ENCODE measurements at regions not wholly inside any gene's neighbourhood (a gene's known extent, or its start where the extent isn't known, plus 50 kb on each side); places are given as distances from the start of the nearest gene placed in this dataset.
A peak's percentile ranks its signal among the peaks of the same experiment; 100 is the strongest.
"Not testable (repeated sequence)": the region's sequence is repeated elsewhere in the genome, so short reads cannot be mapped to it uniquely, and the experiment has no call there.

GRCh38 chr14:40072175-40072574, 639.9 kb upstream of the FBXO33 start:
- no peak for DNase-seq

- no peak for DNase-seq
Measured at GRCh38 chr14:40058901-40059897, 627.0 kb upstream of the FBXO33 start.

DNA sequence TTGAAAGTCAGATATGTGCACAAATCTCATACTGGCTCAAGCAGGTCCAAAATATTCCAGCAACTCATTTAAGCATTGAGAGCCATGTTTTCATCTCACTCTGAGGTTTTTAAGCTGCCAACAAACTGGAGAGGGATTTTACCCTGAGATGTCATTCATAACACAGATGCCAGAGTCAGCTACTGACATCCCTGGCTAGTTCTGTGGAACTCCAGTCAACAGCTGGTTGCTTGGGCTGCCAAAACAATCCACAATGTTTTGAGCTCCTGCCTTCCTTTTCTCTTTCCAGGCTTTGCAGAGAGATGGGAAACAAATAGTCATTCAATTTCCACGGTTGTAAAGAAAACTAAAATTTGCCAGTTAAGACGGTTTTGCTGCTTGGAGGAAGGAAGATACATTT, 621.2 kb upstream of the FBXO33 start:
- no peak for DNase-seq

DNA sequence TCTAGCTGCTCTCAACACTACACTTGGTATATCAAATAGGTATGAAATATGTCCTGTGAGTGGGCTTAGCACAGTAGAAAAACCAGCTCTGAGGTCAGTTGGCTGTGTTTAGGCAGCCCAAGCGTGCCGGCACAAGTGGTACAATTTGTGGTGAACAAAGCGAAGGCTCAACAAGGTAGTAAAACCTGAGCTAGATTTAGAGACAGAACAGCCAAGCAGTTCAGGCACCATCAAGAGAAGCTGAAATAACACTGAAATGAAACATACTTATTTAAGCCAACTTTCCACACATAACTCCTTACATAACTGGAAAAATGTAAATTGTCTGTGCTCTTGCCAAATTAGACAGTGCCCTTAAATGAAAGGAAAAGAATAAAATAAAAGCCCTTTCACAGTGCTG, 596.8 kb upstream of the FBXO33 start:
- no peak for DNase-seq

GRCh38 chr14:40025101-40025500, 592.9 kb upstream of the FBXO33 start:
- DNase-seq, result no peak

DNA sequence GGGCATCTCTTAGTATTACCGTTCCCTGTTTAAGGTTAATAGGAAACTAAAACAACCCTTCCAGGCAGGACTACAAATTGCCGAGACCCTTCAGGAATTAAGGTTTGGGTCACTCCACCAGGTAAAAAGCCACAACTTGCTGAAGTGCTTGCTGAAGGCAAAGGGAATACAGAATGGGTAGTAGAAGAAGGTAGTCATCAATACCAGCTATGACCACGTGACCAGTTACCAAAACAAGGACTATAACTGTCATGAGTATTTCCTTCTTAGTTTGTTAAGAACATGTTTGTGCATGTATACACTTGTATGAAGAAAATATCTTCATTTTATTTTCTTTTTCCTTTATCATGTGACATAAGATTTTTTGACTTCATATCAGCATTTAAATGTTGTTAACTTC, 578.7 kb upstream of the FBXO33 start:
- no peak for DNase-seq

- no peak for DNase-seq
Measured at GRCh38 chr14:40009771-40010170, 577.5 kb upstream of the FBXO33 start.

DNA sequence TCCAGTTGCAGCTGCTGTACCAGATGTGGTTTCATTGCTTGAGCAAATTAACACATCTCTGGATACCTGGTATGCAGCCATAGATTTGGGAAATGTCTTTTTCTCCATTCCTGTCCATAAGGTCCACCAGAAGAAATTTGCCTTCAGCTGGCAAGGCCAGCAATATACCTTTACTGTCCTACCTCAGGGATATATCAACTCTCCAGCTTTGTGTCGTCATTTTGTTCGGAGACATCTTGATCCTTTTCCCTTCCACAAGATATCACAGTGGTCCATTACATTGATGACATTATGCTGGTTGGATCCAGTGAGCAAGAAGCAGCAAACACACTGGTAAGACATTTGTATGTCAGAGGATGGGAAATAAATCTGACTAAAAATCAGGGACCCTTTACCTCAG, 576.1 kb upstream of the FBXO33 start:
- DNase-seq, result not testable (repeated sequence)

- DNase-seq, result no peak
Measured at GRCh38 chr14:40004871-40005500, 572.8 kb upstream of the FBXO33 start.

DNA sequence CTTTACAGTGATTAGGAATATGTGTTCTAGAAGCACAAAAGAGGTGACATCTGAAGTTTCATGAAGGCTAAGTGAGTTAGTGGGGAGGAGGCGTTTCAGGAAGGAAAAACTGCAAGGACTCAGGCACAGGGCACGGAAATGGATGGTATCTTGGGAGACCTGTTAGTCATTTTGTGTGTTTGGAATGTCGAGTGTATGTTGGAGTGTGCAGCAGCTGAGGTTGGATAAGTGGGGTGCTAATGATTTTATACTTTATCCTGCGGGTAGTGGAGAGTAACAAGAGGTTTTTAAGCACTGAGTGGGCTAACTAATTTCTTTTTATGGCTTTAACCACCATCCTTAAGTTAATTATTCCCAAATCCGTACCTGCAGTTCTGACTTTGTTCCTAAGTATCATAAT, 571.5 kb upstream of the FBXO33 start:
- no peak for DNase-seq

GRCh38 chr14:39998854-39999253, 566.6 kb upstream of the FBXO33 start:
- DNase-seq, result no peak

DNA sequence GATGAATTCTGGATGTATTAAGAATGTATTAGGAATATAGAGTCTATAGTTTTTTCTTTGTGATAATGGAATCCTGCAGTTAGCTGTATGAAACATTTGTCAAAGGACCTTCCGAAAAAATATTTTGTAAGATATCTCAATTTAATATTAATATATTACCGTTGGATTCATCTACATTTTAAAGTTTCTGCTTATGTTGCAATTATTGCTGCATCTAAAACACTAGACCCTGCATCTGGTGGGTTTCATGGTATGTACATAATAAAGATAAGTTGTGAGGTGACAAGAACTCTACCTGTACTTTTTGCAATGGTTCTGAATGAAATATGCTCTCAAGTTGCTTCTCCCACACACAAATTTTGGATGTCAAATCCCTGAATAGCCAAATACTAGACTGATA, 565.9 kb upstream of the FBXO33 start:
- DNase-seq, result no peak

DNA sequence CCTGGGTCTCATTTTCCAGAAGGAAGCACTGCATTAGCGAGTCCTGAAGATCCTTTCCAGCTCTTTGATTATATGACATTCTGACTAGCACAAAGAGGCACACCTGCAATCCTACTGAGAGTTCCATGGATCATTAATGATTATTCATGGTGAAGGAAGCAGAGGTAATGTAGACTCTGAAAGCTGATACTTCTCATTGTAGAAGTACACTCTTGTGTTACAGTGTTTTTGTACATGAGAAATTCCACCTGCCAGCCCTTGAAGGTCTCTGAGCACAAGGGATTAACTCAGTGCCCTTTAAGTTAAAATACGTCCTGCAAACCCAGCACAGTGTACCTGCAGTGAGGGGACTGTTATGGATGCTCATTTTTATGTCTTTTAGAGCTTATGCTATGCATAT, 558.8 kb upstream of the FBXO33 start:
- DNase-seq, result peak; percentile 74

DNA sequence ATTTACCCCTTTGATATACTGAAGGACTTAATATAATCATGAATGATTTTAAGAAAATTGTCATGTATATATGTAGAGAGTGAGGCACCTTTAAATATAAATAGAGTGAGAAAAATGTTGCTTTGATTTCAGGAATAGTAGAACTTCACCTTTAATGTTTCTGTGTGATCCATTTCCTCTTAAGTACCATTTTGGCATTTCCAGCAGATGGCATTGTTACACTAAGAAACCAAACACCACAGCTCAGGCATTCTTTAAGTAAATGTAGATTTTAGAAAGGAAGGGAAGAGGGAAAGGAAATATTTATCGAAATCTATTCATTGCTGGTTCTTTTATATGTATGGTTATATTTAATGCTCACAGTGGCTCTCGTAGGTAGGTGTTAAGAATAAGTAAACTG, 556.7 kb upstream of the FBXO33 start:
- DNase-seq, result peak; percentile 47

DNA sequence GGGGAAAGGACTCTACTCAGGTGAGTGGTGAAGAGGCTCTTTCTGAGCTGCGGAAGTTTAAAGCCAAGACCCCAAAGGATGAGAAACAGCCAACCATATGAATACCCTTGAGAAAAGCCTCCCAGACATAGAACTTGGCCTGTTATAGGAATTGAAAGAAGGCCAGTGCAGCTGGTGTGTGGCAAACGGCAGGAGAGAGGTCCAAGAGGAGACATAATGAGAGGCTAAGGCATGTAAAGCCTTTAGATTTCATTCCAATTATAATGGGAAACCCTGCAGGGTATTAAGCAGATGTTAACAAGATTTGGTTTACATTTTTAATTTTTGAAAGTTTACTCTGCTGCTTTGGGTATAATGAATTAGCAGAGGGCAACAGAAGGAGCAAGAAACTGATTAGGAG, 552.1 kb upstream of the FBXO33 start:
- no peak for DNase-seq

DNA sequence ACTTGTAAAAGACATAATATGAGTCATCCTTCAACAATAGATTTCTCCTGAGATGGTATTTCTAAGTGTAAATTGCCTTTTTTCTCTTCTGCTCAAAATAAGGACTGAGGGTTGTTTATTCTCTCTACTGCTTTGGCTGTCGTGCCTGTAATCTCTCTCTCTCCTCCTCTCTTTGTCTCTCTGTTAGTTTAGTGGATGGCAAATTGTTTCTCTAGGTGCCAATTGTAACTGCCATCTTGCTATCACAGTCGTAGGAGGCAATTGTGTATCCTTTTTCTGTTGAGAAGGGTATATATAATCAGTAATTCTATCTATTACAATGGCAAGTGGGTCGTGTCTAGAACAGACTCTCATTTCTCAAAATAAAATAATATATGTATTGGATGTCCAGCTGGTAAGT, 545.0 kb upstream of the FBXO33 start:
- DNase-seq, result peak; percentile 69

GRCh38 chr14:39974036-39974435, 541.8 kb upstream of the FBXO33 start:
- DNase-seq, result no peak

DNA sequence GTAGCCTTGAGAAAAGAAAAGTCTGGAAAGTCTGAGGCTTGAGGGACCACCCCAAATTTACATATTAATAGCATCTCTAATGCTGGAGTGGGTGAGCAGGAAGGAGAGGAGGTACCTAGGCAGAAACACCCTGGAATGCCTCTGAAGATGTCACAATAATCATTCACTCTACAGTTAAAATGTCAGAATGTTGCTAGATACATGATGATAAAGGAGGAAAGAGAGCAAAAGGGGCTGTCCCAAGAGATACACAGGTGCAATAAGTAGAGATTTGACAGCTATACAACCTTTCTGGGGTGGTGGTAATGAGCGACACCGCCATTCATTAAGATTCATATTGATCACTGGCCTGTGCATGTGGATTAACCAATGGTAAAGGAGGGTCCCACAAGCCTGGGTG, 540.5 kb upstream of the FBXO33 start:
- DNase-seq, result no peak

DNA sequence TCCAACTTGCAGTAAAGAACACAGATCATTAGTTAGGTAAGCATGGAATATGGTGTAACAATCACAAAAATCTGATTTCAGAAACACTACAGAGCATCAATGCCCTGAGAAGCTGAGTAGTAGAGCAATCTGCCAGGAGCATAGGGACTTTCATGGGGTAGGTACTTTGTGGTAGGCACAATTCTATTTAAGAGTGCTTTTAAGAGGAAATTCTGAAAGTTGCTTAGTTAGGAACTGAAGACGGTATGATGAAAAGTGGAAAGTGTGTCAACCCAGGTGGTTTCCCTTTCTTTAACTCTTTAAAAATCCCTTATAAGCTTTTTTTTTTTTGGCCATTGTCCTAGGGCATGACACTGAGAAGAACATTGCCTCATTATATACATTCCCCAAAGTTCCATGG, 535.7 kb upstream of the FBXO33 start:
- DNase-seq, result no peak

DNA sequence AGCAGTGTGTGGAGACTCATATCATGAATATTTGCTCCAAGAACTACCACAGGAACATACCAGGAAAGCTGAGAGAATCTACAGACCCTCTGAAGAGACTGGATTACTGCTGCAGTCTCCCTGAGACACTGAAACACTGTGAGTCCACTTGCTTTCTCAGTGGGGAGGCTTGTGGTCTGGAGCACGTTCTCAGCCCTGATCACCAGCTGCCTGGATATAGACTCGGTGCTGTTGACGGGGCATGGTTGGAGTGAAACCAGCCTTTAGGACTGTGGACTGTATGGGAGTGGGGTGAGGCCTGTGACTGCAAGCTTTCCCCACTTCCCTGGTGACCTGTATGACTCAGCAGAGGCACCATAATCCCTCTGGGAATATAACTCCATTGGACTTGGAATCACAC, 525.8 kb upstream of the FBXO33 start:
- no peak for DNase-seq

GRCh38 chr14:39957290-39957689, 525.1 kb upstream of the FBXO33 start:
- DNase-seq, result no peak

- no peak for DNase-seq
Measured at GRCh38 chr14:39956372-39956771, 524.1 kb upstream of the FBXO33 start.

DNA sequence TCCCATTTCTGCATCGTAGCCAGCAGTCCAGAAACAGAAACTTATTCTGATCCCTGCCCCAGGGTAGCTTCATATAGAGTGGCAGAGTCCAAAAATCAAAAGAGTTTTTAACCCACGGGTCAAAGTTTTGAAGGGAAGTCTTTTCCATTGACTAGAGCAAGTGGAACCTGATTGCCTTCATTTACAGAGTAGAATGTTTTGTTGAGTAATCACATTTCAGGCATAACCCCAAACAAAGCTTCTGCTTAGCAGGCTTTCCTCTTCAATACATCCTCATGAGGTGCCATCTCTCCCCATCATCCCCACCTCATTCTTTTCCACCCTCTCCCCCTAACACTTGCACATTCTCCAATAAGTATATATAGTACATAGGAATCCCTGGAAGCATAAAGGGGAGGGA, 516.0 kb upstream of the FBXO33 start:
- no peak for DNase-seq

GRCh38 chr14:39946807-39947206, 514.6 kb upstream of the FBXO33 start:
- no peak for DNase-seq
